ENCODE measurements at regions not wholly inside any gene's neighbourhood (a gene's known extent, or its start where the extent isn't known, plus 50 kb on each side); places are given as distances from the start of the nearest gene placed in this dataset.

DNA sequence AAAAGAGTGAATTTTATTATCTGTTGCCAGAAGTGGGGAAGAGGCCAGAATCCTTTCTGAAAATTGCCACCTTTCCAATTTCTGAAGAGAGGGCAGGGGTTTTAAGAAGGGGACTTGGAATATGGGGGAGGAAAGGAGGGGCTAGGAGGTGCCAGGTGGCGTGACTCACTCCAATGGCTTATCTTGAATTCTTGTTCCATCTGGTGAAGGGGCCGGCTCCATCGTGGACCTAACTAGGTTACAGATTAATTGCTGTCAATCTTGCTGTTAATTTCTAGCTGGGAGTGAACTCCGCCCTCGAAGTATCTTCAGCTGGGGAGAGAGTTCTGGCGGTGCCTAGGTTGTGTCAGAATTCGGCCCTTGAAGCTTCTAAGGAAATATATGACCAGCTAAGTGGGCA is 138.7 kb downstream of the YTHDC2 start:
- no peak for TF ChIP-seq RAD21 (IDR thresholded peaks at IDR 0.05; ENCODE audit: low read length)
- TF ChIP-seq, protein P1, sequence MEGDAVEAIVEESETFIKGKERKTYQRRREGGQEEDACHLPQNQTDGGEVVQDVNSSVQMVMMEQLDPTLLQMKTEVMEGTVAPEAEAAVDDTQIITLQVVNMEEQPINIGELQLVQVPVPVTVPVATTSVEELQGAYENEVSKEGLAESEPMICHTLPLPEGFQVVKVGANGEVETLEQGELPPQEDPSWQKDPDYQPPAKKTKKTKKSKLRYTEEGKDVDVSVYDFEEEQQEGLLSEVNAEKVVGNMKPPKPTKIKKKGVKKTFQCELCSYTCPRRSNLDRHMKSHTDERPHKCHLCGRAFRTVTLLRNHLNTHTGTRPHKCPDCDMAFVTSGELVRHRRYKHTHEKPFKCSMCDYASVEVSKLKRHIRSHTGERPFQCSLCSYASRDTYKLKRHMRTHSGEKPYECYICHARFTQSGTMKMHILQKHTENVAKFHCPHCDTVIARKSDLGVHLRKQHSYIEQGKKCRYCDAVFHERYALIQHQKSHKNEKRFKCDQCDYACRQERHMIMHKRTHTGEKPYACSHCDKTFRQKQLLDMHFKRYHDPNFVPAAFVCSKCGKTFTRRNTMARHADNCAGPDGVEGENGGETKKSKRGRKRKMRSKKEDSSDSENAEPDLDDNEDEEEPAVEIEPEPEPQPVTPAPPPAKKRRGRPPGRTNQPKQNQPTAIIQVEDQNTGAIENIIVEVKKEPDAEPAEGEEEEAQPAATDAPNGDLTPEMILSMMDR (conservative IDR thresholded peaks at IDR 0.05; ENCODE audit: low read depth, low read length), result no peak
- TF ChIP-seq BHLHE40 (IDR thresholded peaks at IDR 0.05; ENCODE audit: low read depth, low read length), result no peak
- no peak for TF ChIP-seq POLR2A (IDR thresholded peaks at IDR 0.05; ENCODE audit: low read depth, low read length)
- TF ChIP-seq USF2 (IDR thresholded peaks at IDR 0.05; ENCODE audit: low read depth, low read length), result no peak
- no peak for TF ChIP-seq MXI1 (IDR thresholded peaks at IDR 0.05; ENCODE audit: borderline replicate concordance, low read depth, low read length)
- TF ChIP-seq RCOR1 (IDR thresholded peaks at IDR 0.05; ENCODE audit: insufficient replicate concordance, low read length), result no peak
- TF ChIP-seq MAZ (IDR thresholded peaks at IDR 0.05; ENCODE audit: borderline replicate concordance, low read depth, low read length), result no peak
- no peak for TF ChIP-seq CHD1 (IDR thresholded peaks at IDR 0.05; ENCODE audit: low read depth, low read length)
- no peak for TF ChIP-seq NFE2L2 (IDR thresholded peaks at IDR 0.05; ENCODE audit: low read depth, low read length)
- TF ChIP-seq SMC3 (IDR thresholded peaks at IDR 0.05; ENCODE audit: low read depth, low read length), result no peak
